GM13976 (cell line): ENCODE measurements at regions not wholly inside any gene's neighbourhood (a gene's known extent, or its start where the extent isn't known, plus 50 kb on each side); places are given as distances from the start of the nearest gene placed in this dataset.

Experiments used
- DNase-seq: peaks from one replicate; pipeline ENCODE4 v3.0.0; 2012; ENCODE audit warnings: low spot score
- CTCF ChIP-seq: IDR thresholded peaks from 2 replicates; pipeline ENCODE4 v1.5.1; 2012; ENCODE audit warnings: borderline replicate concordance, mild to moderate bottlenecking; ENCODE audit not compliant: insufficient read depth; ENCODE audit errors: extremely low read depth, missing control alignments, control extremely low read depth
- in situ Hi-C: fragments of 300-500 bp; cut with MboI; formaldehyde crosslinking; loops from one replicate; pipeline ENCODE4 v1.12.0; 2022; ENCODE audit warnings: low sequenced_read_pairs, mixed read lengths, inconsistent platforms; ENCODE audit not compliant: unreplicated experiment

GRCh38 chr10:123305671-123306070, 151.5 kb downstream of the BUB3 start:
- no peak for TF ChIP-seq CTCF
- no peak for DNase-seq
- in situ Hi-C loops: no loop called here

GRCh38 chr10:123306290-123306689, 152.1 kb downstream of the BUB3 start:
- no peak for TF ChIP-seq CTCF
- in situ Hi-C loops: no loop called here
- DNase-seq: no peak

- in situ Hi-C loops: no loop called here
- TF ChIP-seq CTCF: no peak
- DNase-seq: no peak
These were observed 155.5 kb downstream of the BUB3 start for GRCh38 chr10:123309731-123310130.

DNA sequence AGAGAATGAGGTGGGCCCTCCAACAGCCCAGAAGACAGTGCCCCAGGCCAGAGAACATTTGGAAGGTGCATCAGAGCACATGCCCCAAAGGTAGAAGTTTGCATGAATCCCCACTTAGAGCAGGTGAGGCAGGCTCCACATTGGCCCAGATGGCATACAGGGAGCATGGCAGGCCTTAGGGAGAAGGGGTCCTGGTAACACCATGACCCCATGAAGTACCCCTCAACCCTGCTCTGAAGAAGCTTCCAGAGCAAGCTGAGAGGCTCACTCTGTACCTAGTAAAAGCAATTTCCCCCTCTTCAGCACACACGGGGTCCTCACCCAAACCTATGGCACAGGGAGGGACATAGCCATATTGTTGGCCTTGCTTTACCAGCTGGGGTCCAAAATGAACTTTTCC, 162.6 kb downstream of the BUB3 start:
- in situ Hi-C loops: no loop called here
- DNase-seq: no peak
- TF ChIP-seq CTCF: no peak

GRCh38 chr10:123318516-123318915, 164.3 kb downstream of the BUB3 start:
- in situ Hi-C loops: no loop called here
- no peak for TF ChIP-seq CTCF
- no peak for DNase-seq

DNA sequence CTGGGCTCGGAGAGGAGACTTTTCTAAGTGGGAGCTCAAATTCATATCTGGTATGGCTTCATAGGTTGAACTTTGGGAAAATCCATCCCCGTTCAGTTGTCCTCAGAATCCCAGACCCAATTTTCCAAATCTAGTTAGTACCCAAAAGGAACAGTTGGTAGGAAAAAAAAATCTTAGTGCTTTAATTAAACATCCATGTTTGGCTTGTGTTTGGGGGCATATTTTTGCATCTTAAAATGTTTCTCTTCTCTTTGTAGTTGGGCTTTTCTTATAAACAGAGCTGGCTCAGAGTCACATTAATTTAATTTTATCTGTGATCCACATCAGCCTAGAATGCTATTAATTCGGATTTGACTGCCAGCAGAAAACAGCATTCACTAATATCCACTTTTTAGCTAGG, 165.9 kb downstream of the BUB3 start:
- DNase-seq: no peak
- TF ChIP-seq CTCF: no peak
- in situ Hi-C loops: no loop called here

GRCh38 chr10:123323884-123324283, 169.7 kb downstream of the BUB3 start:
- TF ChIP-seq CTCF: no peak
- in situ Hi-C loops: no loop called here
- DNase-seq: no peak
